Breast epithelium (tissue), 3 donors: ENCODE measurements at regions not wholly inside any gene's neighbourhood (a gene's known extent, or its start where the extent isn't known, plus 50 kb on each side); places are given as distances from the start of the nearest gene placed in this dataset.

Experiments used
- CTCF ChIP-seq, 3 donors: fragments of 450-650 bp; IDR thresholded peaks; one replicate each; pipeline ENCODE4 v1.5.1; 2016 to 2017; ENCODE audit warnings: antibody characterized with exemption in 3 of 3, mild to moderate bottlenecking in 3 of 3, moderate library complexity in 3 of 3
- POLR2A ChIP-seq: fragments of 450-650 bp; IDR thresholded peaks from one replicate; pipeline ENCODE4 v1.6.1; 2016; ENCODE audit warnings: antibody characterized with exemption, mild to moderate bottlenecking, moderate library complexity
- POLR2AphosphoS5 ChIP-seq, 3 donors: sonication (generic); formaldehyde crosslinking; IDR thresholded peaks; one replicate each; pipeline ENCODE4 v1.6.1; 2017; ENCODE audit warnings: antibody characterized with exemption in 3 of 3

- TF ChIP-seq CTCF (IDR thresholded peaks at IDR 0.05) (no peak), POLR2A (no peak), POLR2AphosphoS5 (IDR thresholded peaks at IDR 0.05) (no peak)
These were observed 576.5 kb upstream of the BRINP1 start for GRCh38 chr9:119945686-119946085.
